GM18867 (cell line): ENCODE measurements at regions not wholly inside any gene's neighbourhood (a gene's known extent, or its start where the extent isn't known, plus 50 kb on each side); places are given as distances from the start of the nearest gene placed in this dataset.
"Not testable (repeated sequence)": the region's sequence is repeated elsewhere in the genome, so short reads cannot be mapped to it uniquely, and the experiment has no call there.

Experiments used
- ATAC-seq: cut with Tn5 transposase; IDR thresholded peaks from one replicate; pipeline ENCODE4 v1.9.1; 2021; ENCODE audit warnings: mild to moderate bottlenecking, moderate library complexity; ENCODE audit not compliant: unreplicated experiment

DNA sequence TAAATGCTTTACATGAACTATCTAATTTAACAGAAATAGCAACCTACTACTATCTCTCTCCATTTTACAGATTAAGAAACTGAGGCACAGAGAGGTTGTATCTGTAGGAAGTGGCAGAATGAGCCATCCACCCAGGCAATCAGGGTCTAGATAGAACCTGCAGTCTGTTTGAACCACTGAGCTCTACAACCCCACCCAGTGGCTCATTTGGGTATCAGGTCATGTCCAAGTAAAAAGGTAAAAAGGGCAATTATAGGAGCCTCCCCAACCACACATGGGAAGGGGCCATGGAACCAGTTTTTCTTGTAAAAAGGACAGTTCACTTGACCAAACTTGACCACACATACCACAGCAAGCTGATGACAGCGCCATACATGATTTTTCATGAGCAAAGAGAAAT, 92.9 kb upstream of the SGCG start:
- ATAC-seq: peak; percentile 54

DNA sequence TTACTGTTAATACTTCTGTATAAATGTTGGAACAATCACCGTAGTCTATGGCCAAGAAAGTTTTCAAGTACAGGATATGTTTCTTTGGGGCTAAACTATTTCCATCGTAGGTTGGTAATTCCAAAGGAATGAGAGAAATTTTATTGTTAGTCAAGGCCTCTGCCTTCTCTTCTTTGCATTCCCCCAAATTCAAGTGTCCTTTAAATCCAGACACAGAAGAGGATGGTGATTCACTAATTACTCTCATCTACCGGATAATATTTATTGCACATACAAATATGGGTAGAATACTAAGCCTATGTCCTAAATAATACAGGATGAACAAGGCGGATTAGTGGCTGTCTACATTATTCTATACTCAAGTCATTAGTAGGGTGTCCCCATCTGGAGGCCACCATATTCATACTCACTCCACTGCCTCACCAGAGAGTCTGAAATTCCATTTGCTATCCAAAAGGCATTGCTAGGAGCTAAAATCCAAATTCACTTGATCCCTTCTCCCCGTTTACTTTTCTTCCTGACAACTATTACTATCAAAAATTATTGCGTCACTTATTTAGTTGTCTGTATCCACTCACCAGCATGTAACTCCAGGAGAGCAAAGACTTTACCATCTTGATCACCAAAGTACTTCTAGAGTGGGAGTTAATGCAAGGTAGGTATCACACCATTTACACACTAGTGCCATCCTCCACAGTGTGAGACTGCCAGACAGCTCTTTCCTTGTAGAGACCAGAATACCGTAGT, 82.4 kb upstream of the SGCG start:
- ATAC-seq: no peak

DNA sequence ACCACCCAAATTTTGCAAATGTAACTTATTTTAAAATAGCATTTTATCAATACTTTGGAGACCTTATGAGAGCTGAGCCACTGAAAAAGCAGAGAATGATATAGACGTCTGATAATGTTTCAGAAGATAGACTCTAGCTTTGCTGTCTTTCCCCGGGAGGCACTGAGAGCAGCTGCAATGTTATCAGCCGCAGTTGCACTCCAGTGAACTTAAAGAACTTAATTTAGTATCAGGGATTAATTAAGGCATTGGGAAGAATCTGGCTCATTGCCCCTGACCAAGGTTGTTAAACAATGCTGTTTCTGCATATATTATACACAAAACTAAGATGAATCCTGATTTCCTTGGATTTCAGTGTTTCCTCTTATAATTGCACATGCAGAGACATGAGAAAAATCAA, 75.7 kb upstream of the SGCG start:
- no peak for ATAC-seq

DNA sequence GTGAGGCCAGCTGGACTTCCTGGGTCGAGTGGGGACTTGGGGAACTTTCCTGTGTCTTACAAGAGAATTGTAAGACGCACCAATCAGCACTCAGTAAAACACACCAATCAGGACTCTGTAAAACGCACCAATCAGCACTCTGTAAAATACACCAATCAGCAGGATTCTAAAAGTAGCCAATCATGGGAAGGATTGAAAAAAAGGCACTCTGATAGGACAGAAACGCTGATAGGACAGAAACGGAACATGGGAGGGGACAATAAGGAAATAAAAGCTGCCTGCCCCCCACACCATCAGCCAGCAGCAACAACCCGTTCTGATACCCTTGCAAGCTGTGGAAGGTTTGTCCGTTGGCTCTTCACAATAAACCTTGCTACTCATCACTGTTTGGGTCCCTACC, 73.1 kb upstream of the SGCG start:
- ATAC-seq: no peak

DNA sequence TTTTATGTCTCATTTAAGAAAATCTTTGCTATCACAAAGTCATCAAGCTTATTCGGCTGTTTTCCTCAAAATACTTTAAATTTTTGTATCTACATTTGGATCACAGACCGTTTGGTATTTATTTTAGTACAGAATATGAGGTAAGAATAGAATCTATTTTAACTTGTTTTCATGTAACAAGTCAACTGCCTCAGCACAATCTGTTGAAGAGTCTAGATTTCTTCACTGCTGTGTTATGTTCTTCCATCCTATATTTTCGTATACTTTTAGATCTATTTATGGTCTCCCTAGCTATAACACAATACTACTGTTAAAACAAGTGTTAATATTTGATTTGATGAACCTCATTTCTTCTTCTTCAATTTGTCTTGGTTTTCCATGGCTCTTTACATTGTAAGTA, 61.6 kb upstream of the SGCG start:
- no peak for ATAC-seq

DNA sequence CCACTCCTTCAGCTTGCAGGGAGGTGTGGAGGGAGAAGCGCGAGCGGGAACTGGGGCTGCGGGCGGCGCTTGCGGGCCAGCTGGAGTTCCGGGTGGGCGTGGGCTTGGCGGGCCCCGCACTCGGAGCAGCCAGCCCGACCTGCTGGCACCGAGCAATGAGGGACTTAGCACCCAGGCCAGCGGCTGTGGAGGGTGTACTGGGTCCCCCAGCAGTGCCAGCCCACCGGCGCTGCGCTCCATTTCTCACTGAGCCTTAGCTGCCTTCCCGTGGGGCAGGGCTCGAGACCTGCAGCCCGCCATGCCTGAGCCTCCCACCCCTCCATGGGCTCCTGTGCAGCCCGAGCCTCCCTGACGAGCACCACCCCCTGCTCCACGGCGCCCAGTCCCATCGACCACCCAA, 53.2 kb upstream of the SGCG start:
- ATAC-seq: not testable (repeated sequence)

DNA sequence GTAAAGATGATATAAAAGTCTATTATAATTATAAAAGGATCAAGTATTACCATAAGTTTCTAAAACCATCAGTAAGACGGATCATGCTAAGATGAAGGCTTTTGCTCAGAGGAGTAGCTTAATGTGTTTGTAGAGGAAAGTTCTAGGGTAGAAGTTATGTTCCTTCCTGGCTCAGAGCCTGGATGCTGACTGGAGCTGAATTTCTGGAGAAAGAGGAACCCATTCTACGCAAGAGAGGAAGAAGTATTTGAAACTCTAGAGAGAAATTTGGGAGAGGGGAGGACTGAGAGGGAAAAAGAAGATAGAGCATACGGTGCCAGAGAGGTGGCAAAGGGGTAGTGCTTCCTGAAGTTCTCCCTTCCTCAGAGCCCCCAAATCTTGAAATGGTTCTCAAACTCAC, 51.4 kb upstream of the SGCG start:
- ATAC-seq: no peak
